ENCODE measurements at regions not wholly inside any gene's neighbourhood (a gene's known extent, or its start where the extent isn't known, plus 50 kb on each side); places are given as distances from the start of the nearest gene placed in this dataset.

GRCh38 chr2:129761569-129762021 is 217.9 kb upstream of the RAB6C start:
- TF ChIP-seq EZH2phosphoT487 (IDR thresholded peaks at IDR 0.05; ENCODE audit: low read depth) (no peak), CTCF (IDR thresholded peaks at IDR 0.05; ENCODE audit: low read depth, low read length) (no peak)
